ENCODE measurements at regions not wholly inside any gene's neighbourhood (a gene's known extent, or its start where the extent isn't known, plus 50 kb on each side); places are given as distances from the start of the nearest gene placed in this dataset.

DNA sequence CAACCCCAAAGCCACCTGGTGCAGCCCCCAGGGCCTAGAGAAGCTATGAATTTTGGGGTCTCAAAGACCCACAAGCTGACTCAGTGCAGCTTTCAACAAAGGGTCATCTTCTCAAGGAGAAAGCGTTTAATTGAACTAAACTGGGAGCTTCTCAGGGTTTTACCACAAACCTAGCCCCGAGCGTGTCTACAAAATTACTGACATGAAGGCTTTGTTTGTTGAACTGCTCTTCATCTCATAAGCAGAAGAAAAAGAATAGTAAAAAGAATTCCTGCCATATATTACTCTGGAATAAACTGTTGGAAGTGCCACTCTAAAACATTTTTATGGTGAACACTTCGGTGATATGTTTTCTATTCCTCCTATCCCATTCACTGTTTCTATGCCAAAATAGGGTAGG lies 50.8 kb upstream of the INCENP start:
- H3K36me3 ChIP-seq = no peaks in the 10 kb centered on the region
- no peak overlapping the region for H3K4me3 ChIP-seq
- H3K4me1 ChIP-seq = no peaks in the 10 kb centered on the region
- intact Hi-C loops (cut with DNase I) = loop anchor here in 1 of 2 donors (10.0 kb wide), 1 partner anchor 118 kb away; the partner anchor contains the start of gene BEST1
- TF ChIP-seq, protein P1, sequence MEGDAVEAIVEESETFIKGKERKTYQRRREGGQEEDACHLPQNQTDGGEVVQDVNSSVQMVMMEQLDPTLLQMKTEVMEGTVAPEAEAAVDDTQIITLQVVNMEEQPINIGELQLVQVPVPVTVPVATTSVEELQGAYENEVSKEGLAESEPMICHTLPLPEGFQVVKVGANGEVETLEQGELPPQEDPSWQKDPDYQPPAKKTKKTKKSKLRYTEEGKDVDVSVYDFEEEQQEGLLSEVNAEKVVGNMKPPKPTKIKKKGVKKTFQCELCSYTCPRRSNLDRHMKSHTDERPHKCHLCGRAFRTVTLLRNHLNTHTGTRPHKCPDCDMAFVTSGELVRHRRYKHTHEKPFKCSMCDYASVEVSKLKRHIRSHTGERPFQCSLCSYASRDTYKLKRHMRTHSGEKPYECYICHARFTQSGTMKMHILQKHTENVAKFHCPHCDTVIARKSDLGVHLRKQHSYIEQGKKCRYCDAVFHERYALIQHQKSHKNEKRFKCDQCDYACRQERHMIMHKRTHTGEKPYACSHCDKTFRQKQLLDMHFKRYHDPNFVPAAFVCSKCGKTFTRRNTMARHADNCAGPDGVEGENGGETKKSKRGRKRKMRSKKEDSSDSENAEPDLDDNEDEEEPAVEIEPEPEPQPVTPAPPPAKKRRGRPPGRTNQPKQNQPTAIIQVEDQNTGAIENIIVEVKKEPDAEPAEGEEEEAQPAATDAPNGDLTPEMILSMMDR (IDR thresholded peaks at IDR 0.05) = no peak
- no peaks in the 10 kb centered on the region for H3K9me3 ChIP-seq
- H3K27ac ChIP-seq = no peak overlapping the region
- ATAC-seq (no peak), DNase-seq (no peak)
- H3K27me3 ChIP-seq = no peaks in the 10 kb centered on the region

DNA sequence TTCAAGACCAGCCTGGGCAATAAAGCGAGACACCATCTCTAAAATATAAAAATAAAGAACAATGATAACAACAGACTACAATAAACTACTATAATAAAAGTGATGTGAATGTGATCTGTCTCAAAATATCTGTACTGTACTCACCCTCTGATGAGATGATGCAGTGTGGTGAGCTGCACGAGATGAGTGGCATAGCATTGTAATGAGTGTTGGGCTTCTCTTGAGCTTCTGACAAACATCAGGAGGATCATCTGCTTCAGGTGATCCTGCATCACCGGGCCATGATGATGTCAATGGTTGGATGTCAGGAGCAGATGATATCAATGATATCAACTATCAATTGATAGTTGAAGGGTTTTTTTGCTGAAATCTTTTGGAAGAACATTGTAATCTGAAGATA lies 52.4 kb upstream of the INCENP start:
- DNase-seq = no peak
- H3K9me3 ChIP-seq = no peaks in the 10 kb centered on the region
- H3K4me1 ChIP-seq = no peaks in the 10 kb centered on the region
- H3K4me3 ChIP-seq = no peak overlapping the region
- no peaks in the 10 kb centered on the region for H3K27me3 ChIP-seq
- ATAC-seq = no peak
- H3K27ac ChIP-seq = no peak overlapping the region
- no peaks in the 10 kb centered on the region for H3K36me3 ChIP-seq
- intact Hi-C loops (cut with DNase I) = loop anchor here in 1 of 2 donors (10.0 kb wide), 1 partner anchor 117 kb away; the partner anchor contains the start of gene BEST1
- TF ChIP-seq, protein P1 (IDR thresholded peaks at IDR 0.05) = no peak

GRCh38 chr11:62069986-62070919 lies 53.6 kb upstream of the INCENP start:
- Histone ChIP-seq H3K27ac (no peak overlapping the region), H3K9me3 (no peaks in the 10 kb centered on the region), H3K27me3 (no peaks in the 10 kb centered on the region), H3K36me3 (no peaks in the 10 kb centered on the region), H3K4me3 (no peak overlapping the region), H3K4me1 (no peaks in the 10 kb centered on the region)
- intact Hi-C loops (cut with DNase I) = loop anchor here in 1 of 2 donors (10.0 kb wide), 1 partner anchor 115 kb away; the partner anchor contains the start of gene BEST1
- DNase-seq (no peak), ATAC-seq (no peak)
- TF ChIP-seq, protein P1 (IDR thresholded peaks at IDR 0.05) = no peak

GRCh38 chr11:62069374-62069773 lies 54.4 kb upstream of the INCENP start:
- TF ChIP-seq, protein P1 (IDR thresholded peaks at IDR 0.05) = no peak
- DNase-seq = no peak
- Histone ChIP-seq H3K4me3 (no peak overlapping the region), H3K4me1 (no peaks in the 10 kb centered on the region), H3K9me3 (no peaks in the 10 kb centered on the region), H3K36me3 (no peaks in the 10 kb centered on the region), H3K27ac (no peak overlapping the region), H3K27me3 (no peaks in the 10 kb centered on the region)
- no peak for ATAC-seq
- intact Hi-C loops (cut with DNase I) = no loop called here

DNA sequence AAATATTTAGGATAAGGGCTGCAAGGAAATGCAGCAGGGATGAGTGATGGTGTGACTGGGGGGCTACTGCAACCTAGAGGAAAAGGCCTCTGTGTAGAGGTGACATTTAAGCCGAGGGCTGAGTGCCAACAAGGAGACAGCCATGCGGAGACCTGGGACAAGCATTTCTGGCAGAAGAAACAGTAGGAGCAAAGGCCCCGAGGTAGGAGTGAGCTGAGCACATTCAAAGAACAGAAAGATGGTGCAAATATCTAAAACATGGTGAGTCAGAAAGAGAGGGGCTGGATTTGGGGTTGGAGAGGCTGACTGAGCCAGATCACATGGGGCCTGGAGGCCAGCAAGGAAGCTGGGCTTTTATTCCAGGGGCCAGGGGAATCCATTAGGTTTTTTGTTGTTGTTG lies 55.1 kb upstream of the INCENP start:
- Histone ChIP-seq H3K27ac (no peak overlapping the region), H3K4me1 (no peaks in the 10 kb centered on the region), H3K9me3 (no peaks in the 10 kb centered on the region), H3K4me3 (no peak overlapping the region), H3K27me3 (no peaks in the 10 kb centered on the region), H3K36me3 (no peaks in the 10 kb centered on the region)
- TF ChIP-seq, protein P1 (IDR thresholded peaks at IDR 0.05) = no peak
- DNase-seq (no peak), ATAC-seq (no peak)
- intact Hi-C loops (cut with DNase I) = no loop called here
